GM23338 (cell line): ENCODE measurements at regions not wholly inside any gene's neighbourhood (a gene's known extent, or its start where the extent isn't known, plus 50 kb on each side); places are given as distances from the start of the nearest gene placed in this dataset.

Source experiments
- ATAC-seq: fragments of 200-7000 bp; cut with Tn5 transposase; 3 replicates; pipeline ENCODE4 v1.9.1; 2020
- DNase-seq: peaks from one replicate; pipeline ENCODE4 v3.0.0-alpha.2; 2015; ENCODE audit warnings: low spot score
- H2AFZ ChIP-seq: fragments of 200-600 bp; sonication (generic); 2 replicates; pipeline ENCODE4 v1.8.0; 2016; ENCODE audit warnings: antibody characterized with exemption, mild to moderate bottlenecking, moderate library complexity
- H3F3A ChIP-seq: fragments of 200-600 bp; sonication (generic); replicated peaks from 2 replicates; pipeline ENCODE4 v1.8.0; 2017; ENCODE audit warnings: antibody characterized with exemption, mixed run types, low read depth
- H3K27ac ChIP-seq: fragments of 200-600 bp; sonication (generic); 2 replicates; pipeline ENCODE4 v1.6.1; 2016; ENCODE audit warnings: low read depth
- H3K27me3 ChIP-seq: fragments of 200-600 bp; sonication (generic); 2 replicates; pipeline ENCODE4 v1.8.0; 2016; ENCODE audit warnings: mild to moderate bottlenecking, mixed run types, moderate library complexity; ENCODE audit not compliant: insufficient read depth
- H3K36me3 ChIP-seq: fragments of 200-600 bp; sonication (generic); 2 replicates; pipeline ENCODE4 v1.8.0; 2016; ENCODE audit warnings: mild to moderate bottlenecking; ENCODE audit not compliant: insufficient read depth
- H3K4me1 ChIP-seq: fragments of 200-600 bp; sonication (generic); 2 replicates; pipeline ENCODE4 v1.8.0; 2016; ENCODE audit warnings: mild to moderate bottlenecking, moderate library complexity; ENCODE audit not compliant: insufficient read depth
- H3K4me2 ChIP-seq: fragments of 200-600 bp; sonication (generic); 2 replicates; pipeline ENCODE4 v1.7.1; 2017; ENCODE audit warnings: mixed run types
- H3K4me3 ChIP-seq: fragments of 200-600 bp; sonication (generic); 2 replicates; pipeline ENCODE4 v1.6.1; 2016; ENCODE audit warnings: mixed run types
- H3K79me2 ChIP-seq: fragments of 200-600 bp; sonication (generic); replicated peaks from 2 replicates; pipeline ENCODE4 v1.8.0; 2017; ENCODE audit warnings: mild to moderate bottlenecking; ENCODE audit not compliant: insufficient read depth
- H3K9me2 ChIP-seq: fragments of 200-600 bp; sonication (generic); 2 replicates; pipeline ENCODE4 v1.8.0; 2017; ENCODE audit not compliant: insufficient read depth
- H4K20me1 ChIP-seq: fragments of 200-600 bp; sonication (generic); replicated peaks from 2 replicates; pipeline ENCODE4 v1.8.0; 2017; ENCODE audit warnings: mild to moderate bottlenecking; ENCODE audit not compliant: insufficient read depth
- H3K27ac Mint-ChIP-seq: 2 replicates; pipeline ENCODE4 v1.8.0; 2020; ENCODE audit warnings: inconsistent platforms, mild to moderate bottlenecking, moderate library complexity, mixed read lengths
- H3K27me3 Mint-ChIP-seq: 3 replicates; pipeline ENCODE4 v1.8.0; 2022; ENCODE audit warnings: low read depth, mild to moderate bottlenecking, moderate library complexity, mixed read lengths, inconsistent platforms; ENCODE audit not compliant: insufficient read depth, poor library complexity
- H3K36me3 Mint-ChIP-seq: 3 replicates; pipeline ENCODE4 v1.8.0; 2021; ENCODE audit warnings: low read depth, mild to moderate bottlenecking, inconsistent platforms, moderate library complexity, mixed read lengths
- H3K4me1 Mint-ChIP-seq: 3 replicates; pipeline ENCODE4 v1.8.0; 2020; ENCODE audit warnings: mild to moderate bottlenecking, inconsistent platforms, mixed read lengths
- H3K4me3 Mint-ChIP-seq: 3 replicates; pipeline ENCODE4 v1.8.0; 2021; ENCODE audit warnings: moderate library complexity, mild to moderate bottlenecking, inconsistent platforms, mixed read lengths
- H3K9me3 Mint-ChIP-seq: 3 replicates; pipeline ENCODE4 v1.8.0; 2020; ENCODE audit warnings: moderate library complexity, mild to moderate bottlenecking, inconsistent platforms, mixed read lengths
- CTCF ChIP-seq, 2 experiments: fragments of 200-600 bp in 1 of 2; sonication (generic) in 1 of 2; conservative IDR thresholded peaks; 2 replicates each; pipeline versions ENCODE4 v1.5.1 to v1.6.1; 2016 to 2017; ENCODE audit warnings: antibody characterized with exemption in 2 of 2, low read depth in 2 of 2, mild to moderate bottlenecking in 2 of 2, moderate library complexity in 1 of 2
- EZH2phosphoT487 ChIP-seq: fragments of 200-600 bp; sonication (generic); IDR thresholded peaks from one replicate; pipeline ENCODE4 v1.8.1; 2018; ENCODE audit warnings: antibody characterized with exemption; ENCODE audit not compliant: unreplicated experiment
- NANOG ChIP-seq: IDR thresholded peaks from 2 replicates; pipeline ENCODE4 v1.6.1; 2016; ENCODE audit warnings: antibody characterized with exemption, borderline replicate concordance
- POLR2AphosphoS5 ChIP-seq: IDR thresholded peaks from 2 replicates; pipeline ENCODE4 v1.6.1; 2016; ENCODE audit warnings: antibody characterized with exemption, low read depth
- STAT1 ChIP-seq: IDR thresholded peaks from one replicate; pipeline ENCODE4 v1.6.1; 2016; ENCODE audit warnings: antibody characterized with exemption; ENCODE audit not compliant: unreplicated experiment
- ZNF114 ChIP-seq: fragments of 250-450 bp; sonication (Bioruptor Pico); IDR thresholded peaks from 2 replicates; pipeline ENCODE4 v1.5.0; 2020; ENCODE audit warnings: mild to moderate bottlenecking, moderate library complexity
- ZNF462 ChIP-seq: fragments of 250-450 bp; sonication (Bioruptor Pico); IDR thresholded peaks from 2 replicates; pipeline ENCODE4 v1.5.0; 2020; ENCODE audit warnings: mild to moderate bottlenecking, moderate library complexity

- TF ChIP-seq ZNF462 (no peak), EZH2phosphoT487 (no peak), POLR2AphosphoS5 (no peak), NANOG (no peak), STAT1 (no peak), ZNF114 (CRISPR knock-in tag) (no peak), CTCF (conservative IDR thresholded peaks at IDR 0.05; ENCODE audit: low read depth in 2 of 2) (no peak)
Observed at GRCh38 chr4:138941037-138941436, 74.5 kb upstream of the NOCT start (continued).

- DNase-seq (no peak), ATAC-seq (no peak)
- H4K20me1 ChIP-seq, result no peaks in the 10 kb centered on the region
- H3K36me3 Mint-ChIP-seq, result no peaks in the 10 kb centered on the region
- no peaks in the 10 kb centered on the region for H3K27me3 Mint-ChIP-seq
- H2AFZ ChIP-seq, result 0 out of 2 replicates have a peak overlapping the region, but pooled peaks have one; percentile 1
- no peaks in the 10 kb centered on the region for H3F3A ChIP-seq
- no peak overlapping the region for H3K4me3 ChIP-seq
- no peak overlapping the region for H3K27ac ChIP-seq
- H3K79me2 ChIP-seq, result no peaks in the 10 kb centered on the region
- no peak for TF ChIP-seq CTCF (conservative IDR thresholded peaks at IDR 0.05; ENCODE audit: low read depth in 2 of 2)
- H3K4me3 Mint-ChIP-seq, result no peak overlapping the region
- no peak overlapping the region for H3K27ac Mint-ChIP-seq
- peaks cover 31% of the 10 kb centered on the region for H3K4me1 Mint-ChIP-seq
- H3K9me3 Mint-ChIP-seq, result no peaks in the 10 kb centered on the region
- peaks cover 8% of the 10 kb centered on the region; the same call in 1 of the 2 replicates for H3K9me2 ChIP-seq
- H3K4me2 ChIP-seq, result no peak overlapping the region
- peaks cover 19% of the 10 kb centered on the region for H3K4me1 ChIP-seq
- no peaks in the 10 kb centered on the region for H3K36me3 ChIP-seq
- H3K27me3 ChIP-seq, result no peaks in the 10 kb centered on the region
Observed at GRCh38 chr4:138939960-138940359, 75.6 kb upstream of the NOCT start.
